Tibial nerve (tissue), 3 donors: ENCODE measurements at regions not wholly inside any gene's neighbourhood (a gene's known extent, or its start where the extent isn't known, plus 50 kb on each side); places are given as distances from the start of the nearest gene placed in this dataset.

Experiments
- POLR2A ChIP-seq, 2 donors: fragments of 450-650 bp; IDR thresholded peaks; one replicate each; pipeline ENCODE4 v1.6.1; 2017; ENCODE audit warnings: antibody characterized with exemption in 2 of 2, mild to moderate bottlenecking in 2 of 2, moderate library complexity in 2 of 2
- TF ChIP-seq, protein P1 (sequence below), 5 experiments: fragments of 200-600 bp in 3 of 5; fragments of 450-650 bp in 2 of 5; sonication (generic) in 3 of 5; IDR thresholded peaks; one replicate each; pipeline ENCODE4 v1.5.1; 2016 to 2019; ENCODE audit warnings: antibody characterized with exemption in 5 of 5, mild to moderate bottlenecking in 3 of 5, moderate library complexity in 2 of 5

DNA sequence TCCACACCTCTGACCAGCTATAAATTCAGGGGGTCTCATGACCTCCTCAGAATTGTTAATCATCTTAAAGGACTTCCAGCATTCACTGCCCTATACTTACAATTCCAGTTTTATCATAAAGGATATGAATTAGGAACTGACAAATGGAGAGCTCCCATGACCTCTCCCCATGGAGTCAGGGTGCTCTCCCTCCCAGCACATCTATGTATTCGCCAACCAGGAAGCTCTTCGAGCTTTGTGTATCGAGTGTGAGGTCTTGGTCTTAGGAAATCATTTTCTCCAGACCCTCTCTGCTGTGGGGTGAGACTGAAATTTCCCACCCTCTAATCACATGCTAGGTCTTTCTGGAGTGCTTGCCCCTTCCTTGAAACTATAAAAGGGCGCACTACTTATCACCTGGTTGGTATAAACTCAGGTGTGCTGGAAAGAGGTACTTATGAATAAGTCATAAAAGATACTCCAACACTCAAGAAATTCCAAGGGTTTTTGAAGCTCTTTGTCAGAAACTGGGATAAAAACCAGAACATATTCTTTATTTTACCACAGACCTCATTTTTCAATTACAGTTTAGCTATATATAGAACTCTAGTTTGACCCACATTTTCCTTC, 238.4 kb upstream of the OPRM1 start:
- TF ChIP-seq, protein P1, sequence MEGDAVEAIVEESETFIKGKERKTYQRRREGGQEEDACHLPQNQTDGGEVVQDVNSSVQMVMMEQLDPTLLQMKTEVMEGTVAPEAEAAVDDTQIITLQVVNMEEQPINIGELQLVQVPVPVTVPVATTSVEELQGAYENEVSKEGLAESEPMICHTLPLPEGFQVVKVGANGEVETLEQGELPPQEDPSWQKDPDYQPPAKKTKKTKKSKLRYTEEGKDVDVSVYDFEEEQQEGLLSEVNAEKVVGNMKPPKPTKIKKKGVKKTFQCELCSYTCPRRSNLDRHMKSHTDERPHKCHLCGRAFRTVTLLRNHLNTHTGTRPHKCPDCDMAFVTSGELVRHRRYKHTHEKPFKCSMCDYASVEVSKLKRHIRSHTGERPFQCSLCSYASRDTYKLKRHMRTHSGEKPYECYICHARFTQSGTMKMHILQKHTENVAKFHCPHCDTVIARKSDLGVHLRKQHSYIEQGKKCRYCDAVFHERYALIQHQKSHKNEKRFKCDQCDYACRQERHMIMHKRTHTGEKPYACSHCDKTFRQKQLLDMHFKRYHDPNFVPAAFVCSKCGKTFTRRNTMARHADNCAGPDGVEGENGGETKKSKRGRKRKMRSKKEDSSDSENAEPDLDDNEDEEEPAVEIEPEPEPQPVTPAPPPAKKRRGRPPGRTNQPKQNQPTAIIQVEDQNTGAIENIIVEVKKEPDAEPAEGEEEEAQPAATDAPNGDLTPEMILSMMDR (IDR thresholded peaks at IDR 0.05), result no peak
- TF ChIP-seq POLR2A (IDR thresholded peaks at IDR 0.05), result no peak
